Ascending aorta (tissue), 2 donors: ENCODE measurements at regions not wholly inside any gene's neighbourhood (a gene's known extent, or its start where the extent isn't known, plus 50 kb on each side); places are given as distances from the start of the nearest gene placed in this dataset.

ENCODE experiments used
- DNase-seq, 2 donors: peaks; one replicate each; pipeline ENCODE4 v3.0.0-alpha.2; 2019; ENCODE audit warnings: low spot score in 2 of 2
- H3K27ac ChIP-seq, 2 donors: fragments of 200-600 bp; sonication (generic); one replicate each; pipeline ENCODE4 v1.5.1; 2016 to 2017; ENCODE audit warnings: mild to moderate bottlenecking in 1 of 2
- H3K27me3 ChIP-seq: fragments of 200-600 bp; sonication (generic); one replicate; pipeline ENCODE4 v1.5.1; 2017
- H3K36me3 ChIP-seq, 2 donors: fragments of 200-600 bp; sonication (generic); one replicate each; pipeline ENCODE4 v1.5.1; 2016
- H3K4me1 ChIP-seq, 2 donors: fragments of 200-600 bp; sonication (generic); one replicate each; pipeline ENCODE4 v1.5.1; 2016 to 2017; ENCODE audit warnings: mild to moderate bottlenecking in 1 of 2
- H3K4me3 ChIP-seq, 2 donors: fragments of 200-600 bp; sonication (generic); one replicate each; pipeline ENCODE4 v1.5.1; 2016 to 2017; ENCODE audit warnings: mild to moderate bottlenecking in 1 of 2
- H3K9me3 ChIP-seq, 2 donors: fragments of 200-600 bp; sonication (generic); one replicate each; pipeline ENCODE4 v1.5.1; 2016
- CTCF ChIP-seq, 3 experiments: fragments of 200-600 bp in 2 of 3; fragments of 450-650 bp in 1 of 3; sonication (generic) in 2 of 3; IDR thresholded peaks; one replicate each; pipeline ENCODE4 v1.5.1; 2016 to 2019; ENCODE audit warnings: antibody characterized with exemption in 3 of 3, mild to moderate bottlenecking in 1 of 3, moderate library complexity in 1 of 3
- intact Hi-C: fragments of 100-400 bp; cut with DNase I; formaldehyde crosslinking; loops from one replicate; pipeline ENCODE4 v1.15.1; 2023

DNA sequence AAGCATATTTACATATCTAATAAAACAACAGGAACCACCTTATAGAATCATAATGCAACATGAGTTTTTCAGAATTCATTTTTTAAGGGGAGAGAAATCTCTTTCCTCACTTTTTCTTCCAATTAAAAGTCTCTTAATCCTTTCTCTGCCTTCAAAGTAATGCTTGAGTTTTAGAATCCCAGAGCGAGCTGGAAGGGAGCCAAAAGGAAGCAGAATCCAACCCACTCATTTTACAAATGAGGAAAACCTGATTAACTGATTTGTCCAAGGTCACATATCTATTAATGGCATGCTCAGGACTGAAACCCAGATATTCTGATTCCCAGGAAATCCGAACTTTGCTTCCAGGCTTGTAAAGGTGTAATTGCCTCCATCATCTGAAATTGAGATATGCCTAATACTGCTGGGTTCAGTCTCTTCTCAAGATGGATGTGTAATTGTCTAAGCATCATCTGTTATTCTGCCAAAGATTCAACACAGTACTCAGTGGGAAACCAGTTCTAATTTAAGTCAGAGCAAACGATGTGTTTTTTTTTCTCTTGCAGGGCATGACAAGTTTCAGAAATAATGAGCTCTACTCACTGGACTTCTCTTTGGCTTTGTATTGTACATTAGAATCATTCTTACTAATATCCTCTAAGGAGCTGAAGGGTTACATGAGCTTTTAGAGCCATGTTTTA, 481.4 kb upstream of the CFAP20DC start:
- Histone ChIP-seq H3K4me3 (no peak overlapping the region), H3K4me1 (no peaks in the 10 kb centered on the region), H3K27ac (no peak overlapping the region), H3K36me3 (no peaks in the 10 kb centered on the region), H3K27me3 (no peaks in the 10 kb centered on the region), H3K9me3 (no peaks in the 10 kb centered on the region)
- no peak for TF ChIP-seq CTCF (IDR thresholded peaks at IDR 0.05)
- DNase-seq, result no peak
- intact Hi-C loops, result no loop called here

DNA sequence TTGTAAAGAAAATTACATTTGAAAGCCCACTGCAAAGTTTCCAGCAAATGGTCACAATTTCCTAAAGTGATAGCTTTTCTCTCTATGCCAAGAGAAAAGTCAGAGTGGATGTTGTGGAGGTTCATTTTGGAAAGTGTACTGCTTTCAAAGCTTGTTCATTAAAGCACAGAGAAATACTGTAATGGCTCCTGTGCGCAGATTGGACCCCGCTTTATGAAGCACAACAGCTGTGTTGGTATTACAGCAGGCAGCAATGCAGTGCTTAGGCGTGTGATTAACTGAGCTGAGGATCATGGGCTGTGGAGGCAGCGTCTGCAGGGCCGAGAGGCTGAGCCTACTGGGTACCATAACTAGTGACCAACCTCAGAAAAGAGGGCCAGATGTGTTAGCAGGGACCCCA, 478.4 kb upstream of the CFAP20DC start:
- intact Hi-C loops, result no loop called here

GRCh38 chr3:59527493-59527892, 477.7 kb upstream of the CFAP20DC start:
- Histone ChIP-seq H3K4me3 (no peak overlapping the region), H3K4me1 (no peaks in the 10 kb centered on the region), H3K9me3 (no peaks in the 10 kb centered on the region), H3K27me3 (no peaks in the 10 kb centered on the region), H3K27ac (no peak overlapping the region), H3K36me3 (no peaks in the 10 kb centered on the region)
- no peak for TF ChIP-seq CTCF (IDR thresholded peaks at IDR 0.05)
- no peak for DNase-seq
- intact Hi-C loops, result no loop called here

More for the DNA sequence above, 478.4 kb upstream of the CFAP20DC start:
- no peaks in the 10 kb centered on the region for H3K27me3 ChIP-seq
- no peaks in the 10 kb centered on the region for H3K36me3 ChIP-seq
- DNase-seq, result no peak
- H3K4me3 ChIP-seq, result no peak overlapping the region
- no peaks in the 10 kb centered on the region for H3K9me3 ChIP-seq
- no peak for TF ChIP-seq CTCF (IDR thresholded peaks at IDR 0.05)
- no peak overlapping the region for H3K27ac ChIP-seq
- H3K4me1 ChIP-seq, result no peaks in the 10 kb centered on the region

DNA sequence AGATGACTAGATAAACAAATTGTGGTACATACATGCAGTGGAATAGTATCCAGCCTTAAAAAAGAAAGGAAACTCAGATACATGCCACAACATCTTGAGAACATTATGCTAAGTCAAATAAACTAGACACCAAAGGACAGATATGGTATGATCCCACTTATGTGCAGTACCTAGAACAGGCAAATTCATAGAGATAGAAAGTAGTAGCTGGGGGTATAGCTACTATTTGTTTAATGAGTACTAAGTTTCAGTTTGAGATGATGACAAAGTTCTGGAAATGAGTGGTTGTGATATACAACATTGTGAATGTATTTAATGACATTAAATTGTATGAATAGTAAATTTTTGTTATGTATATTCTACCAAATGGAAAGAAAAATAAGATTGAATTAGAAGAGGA, 477.2 kb upstream of the CFAP20DC start:
- DNase-seq, result no peak
- no peaks in the 10 kb centered on the region for H3K9me3 ChIP-seq

GRCh38 chr3:59522550-59522949, 472.7 kb upstream of the CFAP20DC start:
- intact Hi-C loops, result no loop called here

More for the DNA sequence above, 477.2 kb upstream of the CFAP20DC start:
- Histone ChIP-seq H3K4me3 (no peak overlapping the region), H3K4me1 (no peaks in the 10 kb centered on the region), H3K36me3 (no peaks in the 10 kb centered on the region), H3K27me3 (no peaks in the 10 kb centered on the region), H3K27ac (no peak overlapping the region)
- TF ChIP-seq CTCF (IDR thresholded peaks at IDR 0.05), result no peak
- intact Hi-C loops, result no loop called here

More at GRCh38 chr3:59522550-59522949, 472.7 kb upstream of the CFAP20DC start:
- Histone ChIP-seq H3K4me3 (no peak overlapping the region), H3K9me3 (no peaks in the 10 kb centered on the region), H3K36me3 (no peaks in the 10 kb centered on the region), H3K27me3 (no peaks in the 10 kb centered on the region), H3K4me1 (no peaks in the 10 kb centered on the region), H3K27ac (no peak overlapping the region)
- DNase-seq, result no peak
- TF ChIP-seq CTCF (IDR thresholded peaks at IDR 0.05), result no peak
